ENCODE measurements at regions not wholly inside any gene's neighbourhood (a gene's known extent, or its start where the extent isn't known, plus 50 kb on each side); places are given as distances from the start of the nearest gene placed in this dataset.
"Not testable (repeated sequence)": the region's sequence is repeated elsewhere in the genome, so short reads cannot be mapped to it uniquely, and the experiment has no call there.

DNA sequence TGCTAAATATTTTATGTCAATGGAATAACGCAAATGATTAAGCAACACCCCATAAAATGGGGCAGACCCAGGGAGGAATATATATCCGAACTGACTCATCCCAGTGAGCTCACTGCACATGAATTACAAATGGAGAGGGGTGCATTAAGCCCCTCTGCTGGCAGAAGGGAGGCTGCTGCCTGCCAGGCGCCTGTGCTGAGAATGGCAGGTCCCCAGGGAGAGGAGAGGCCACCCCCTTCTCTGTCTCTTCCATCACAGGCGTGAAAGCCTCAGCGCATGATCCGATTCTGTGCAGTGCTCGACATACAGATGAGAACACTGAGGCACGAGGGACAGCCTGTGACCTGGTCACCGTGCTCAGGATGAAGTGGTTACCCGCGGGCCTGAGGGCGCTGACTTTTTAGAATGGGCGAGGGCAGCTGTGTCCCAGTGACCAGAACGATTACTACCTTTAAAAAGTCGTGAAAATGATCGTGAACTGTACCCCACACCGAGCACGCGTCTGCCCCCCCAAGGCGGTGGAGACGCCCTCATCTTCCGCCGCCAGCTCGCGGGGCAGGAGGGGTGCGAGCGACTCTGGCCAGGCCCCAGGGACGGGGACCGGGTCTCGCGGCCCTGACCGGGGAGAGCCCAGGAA lies 229.7 kb upstream of the FRG2C start:
- DNase-seq (ENCODE audit: extremely low read depth in 1 of 2, low read depth in 1 of 2) = peak in 1 of 2 donors; percentile 14

GRCh38 chr3:75434913-75435793 lies 229.0 kb upstream of the FRG2C start:
- peak; percentile 93 to 97 for DNase-seq (ENCODE audit: extremely low read depth in 1 of 2, low read depth in 1 of 2)

GRCh38 chr3:75435794-75436400 lies 228.2 kb upstream of the FRG2C start:
- DNase-seq (ENCODE audit: extremely low read depth in 1 of 2, low read depth in 1 of 2) = not testable (repeated sequence)

GRCh38 chr3:75440986-75441385 lies 223.1 kb upstream of the FRG2C start:
- DNase-seq (ENCODE audit: extremely low read depth in 1 of 2, low read depth in 1 of 2) = not testable (repeated sequence)

GRCh38 chr3:75444634-75445033 lies 219.5 kb upstream of the FRG2C start:
- DNase-seq (ENCODE audit: extremely low read depth in 1 of 2, low read depth in 1 of 2) = not testable (repeated sequence)

- DNase-seq (ENCODE audit: extremely low read depth in 1 of 2, low read depth in 1 of 2) = not testable (repeated sequence)
Measured at GRCh38 chr3:75445234-75445633, 218.9 kb upstream of the FRG2C start.

DNA sequence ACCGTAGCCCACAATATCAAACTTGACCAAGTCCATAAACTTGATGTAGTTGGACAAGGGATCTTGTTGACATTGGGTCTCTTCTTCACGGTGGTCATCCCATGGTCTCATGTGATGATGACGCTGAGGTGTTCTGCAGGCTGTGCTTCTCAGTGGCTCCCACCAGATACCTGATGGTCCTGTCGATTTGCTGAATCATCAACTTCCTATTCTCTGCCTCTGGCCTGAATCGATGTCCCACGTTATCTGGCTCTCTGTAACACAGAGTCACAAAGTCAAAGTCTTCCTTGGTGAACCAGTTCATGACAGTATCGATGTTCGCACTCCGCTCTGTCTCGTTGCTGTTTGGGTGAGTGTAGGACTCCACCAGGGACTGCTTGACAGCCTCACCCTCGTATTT lies 217.2 kb upstream of the FRG2C start:
- not testable (repeated sequence) for DNase-seq (ENCODE audit: extremely low read depth in 1 of 2, low read depth in 1 of 2)

DNA sequence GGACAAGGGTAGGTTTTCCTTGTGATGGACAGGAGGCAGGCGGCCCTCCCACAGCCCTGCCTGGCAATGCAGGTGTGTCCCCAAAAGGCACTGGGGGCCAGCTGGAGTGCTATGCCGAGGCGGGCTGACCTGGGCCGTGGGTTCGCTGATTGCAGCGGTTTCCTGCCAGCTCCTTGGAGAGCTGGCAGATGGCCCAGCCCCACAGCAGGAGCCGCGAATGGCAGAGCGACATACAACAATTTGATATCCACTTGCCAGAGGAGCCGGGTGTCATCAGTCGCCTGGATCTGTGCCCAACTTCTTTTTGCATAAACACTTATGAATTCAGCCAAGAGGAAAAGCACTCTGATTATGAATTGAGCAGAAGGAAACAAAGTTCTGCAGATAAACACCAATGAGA lies 210.8 kb upstream of the FRG2C start:
- DNase-seq (ENCODE audit: extremely low read depth in 1 of 2, low read depth in 1 of 2) = not testable (repeated sequence)

GRCh38 chr3:75453839-75454238 lies 210.3 kb upstream of the FRG2C start:
- DNase-seq (ENCODE audit: extremely low read depth in 1 of 2, low read depth in 1 of 2) = not testable (repeated sequence)

- DNase-seq (ENCODE audit: extremely low read depth in 1 of 2, low read depth in 1 of 2) = not testable (repeated sequence)
Measured at GRCh38 chr3:75474530-75474929, 189.6 kb upstream of the FRG2C start.

- DNase-seq (ENCODE audit: extremely low read depth in 1 of 2, low read depth in 1 of 2) = not testable (repeated sequence)
Measured at GRCh38 chr3:75496600-75496999, 167.5 kb upstream of the FRG2C start.

GRCh38 chr3:75500357-75500756 lies 163.8 kb upstream of the FRG2C start:
- DNase-seq (ENCODE audit: extremely low read depth in 1 of 2, low read depth in 1 of 2) = not testable (repeated sequence)

DNA sequence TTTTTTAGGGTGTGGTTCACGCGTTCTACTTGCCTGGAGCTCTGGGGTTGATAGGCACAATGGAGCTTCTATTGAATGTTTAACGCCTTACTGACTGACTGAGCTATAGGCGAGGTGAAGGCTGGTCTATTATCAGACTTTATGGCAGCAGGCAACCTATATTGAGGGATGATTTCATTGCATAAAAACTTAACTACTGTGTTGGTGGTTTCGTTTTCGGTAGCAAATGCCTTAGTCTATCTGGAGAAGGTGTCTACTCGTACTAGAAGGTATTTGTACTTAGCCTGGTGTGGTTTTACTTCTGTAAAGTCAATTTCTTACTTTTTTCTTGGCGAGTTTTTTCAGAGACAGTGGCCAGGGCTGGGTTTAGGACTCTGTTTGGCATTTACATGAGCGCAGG lies 162.0 kb upstream of the FRG2C start:
- not testable (repeated sequence) for DNase-seq (ENCODE audit: extremely low read depth in 1 of 2, low read depth in 1 of 2)

DNA sequence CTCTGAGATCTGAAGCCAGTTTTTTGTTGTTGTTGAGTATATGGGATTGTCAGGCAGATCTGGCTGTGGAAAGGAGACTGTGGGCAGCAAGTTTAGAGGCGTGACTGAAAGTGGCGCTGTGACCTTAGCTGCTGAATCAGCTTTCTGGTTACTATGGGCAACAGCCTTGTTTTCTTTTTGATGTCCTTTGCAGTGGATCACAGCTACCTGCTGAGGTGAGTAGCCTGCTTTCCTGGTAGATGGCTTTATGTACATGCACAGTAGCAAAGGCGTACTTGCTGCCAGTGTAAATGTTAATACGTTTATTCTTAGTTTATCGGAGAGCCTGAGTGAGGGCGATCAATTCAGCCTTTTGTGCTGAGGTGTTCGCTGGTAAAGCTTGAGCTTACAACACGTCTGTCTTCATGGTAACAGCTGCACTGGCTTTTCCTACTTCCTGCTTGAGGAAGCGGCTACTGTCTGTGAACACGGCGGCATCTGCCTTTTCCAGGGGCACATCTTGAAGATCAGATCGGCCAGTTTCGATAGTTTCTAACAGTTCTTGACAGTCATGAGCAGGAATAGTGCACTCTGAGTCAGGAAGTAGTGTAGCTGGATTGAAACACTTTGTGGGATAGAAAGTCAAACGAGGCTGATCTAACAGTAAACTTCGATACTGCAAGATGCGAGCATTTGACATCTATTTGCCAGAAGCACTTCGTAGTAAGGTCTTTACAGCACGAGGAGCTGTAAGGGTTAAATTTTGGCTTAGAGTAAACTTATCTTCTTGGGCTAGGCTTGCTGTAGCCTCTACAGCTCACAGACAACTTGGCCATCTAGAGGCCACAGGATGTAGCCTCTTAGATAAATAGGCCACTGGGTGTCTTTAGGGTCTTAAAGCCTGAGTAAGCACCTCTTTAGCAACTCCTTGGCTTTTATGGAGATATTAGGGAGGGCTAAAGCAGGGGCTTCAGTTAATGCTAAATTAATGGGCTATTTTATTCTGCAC lies 161.1 kb upstream of the FRG2C start:
- not testable (repeated sequence) for DNase-seq (ENCODE audit: extremely low read depth in 1 of 2, low read depth in 1 of 2)

DNA sequence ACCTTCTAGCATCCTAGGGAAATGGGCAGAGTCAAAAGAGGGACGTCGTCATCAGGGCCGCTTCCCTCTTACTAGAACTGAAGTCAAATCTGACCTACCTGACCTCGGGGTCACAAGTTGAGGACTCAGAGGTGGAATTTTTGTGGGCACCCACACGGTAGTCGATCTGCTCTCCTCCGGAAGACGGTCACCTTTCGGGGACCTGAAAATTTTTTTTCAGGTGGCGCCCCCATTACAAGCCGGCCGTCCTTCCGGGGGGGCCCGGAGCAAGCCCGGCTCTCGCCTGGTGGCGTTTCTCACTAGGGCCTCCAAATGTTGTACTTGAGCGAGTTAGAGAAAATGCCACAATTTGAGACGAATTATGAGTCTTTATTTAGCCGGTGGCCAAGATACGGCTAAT lies 157.5 kb upstream of the FRG2C start:
- DNase-seq (ENCODE audit: extremely low read depth in 1 of 2, low read depth in 1 of 2) = no peak

DNA sequence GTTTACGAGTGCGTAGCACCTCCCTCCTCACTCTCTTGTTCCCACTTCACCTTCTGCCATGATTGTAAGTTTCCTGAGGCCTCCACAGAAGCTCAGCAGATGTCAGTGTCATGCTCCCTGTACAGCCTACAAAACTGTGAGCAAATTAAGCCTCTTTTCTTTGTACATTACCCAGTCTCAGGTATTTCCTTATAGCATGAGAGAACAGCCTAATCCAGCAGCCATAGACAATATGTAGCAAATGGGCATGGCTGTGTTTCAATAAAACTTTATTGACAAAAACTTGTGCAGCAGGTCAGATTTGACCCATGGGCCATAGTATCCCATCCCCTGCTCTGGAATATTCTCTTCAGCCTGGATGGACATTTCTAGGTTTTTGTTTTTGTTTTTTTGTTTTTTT lies 156.2 kb upstream of the FRG2C start:
- not testable (repeated sequence) for DNase-seq (ENCODE audit: extremely low read depth in 1 of 2, low read depth in 1 of 2)

DNA sequence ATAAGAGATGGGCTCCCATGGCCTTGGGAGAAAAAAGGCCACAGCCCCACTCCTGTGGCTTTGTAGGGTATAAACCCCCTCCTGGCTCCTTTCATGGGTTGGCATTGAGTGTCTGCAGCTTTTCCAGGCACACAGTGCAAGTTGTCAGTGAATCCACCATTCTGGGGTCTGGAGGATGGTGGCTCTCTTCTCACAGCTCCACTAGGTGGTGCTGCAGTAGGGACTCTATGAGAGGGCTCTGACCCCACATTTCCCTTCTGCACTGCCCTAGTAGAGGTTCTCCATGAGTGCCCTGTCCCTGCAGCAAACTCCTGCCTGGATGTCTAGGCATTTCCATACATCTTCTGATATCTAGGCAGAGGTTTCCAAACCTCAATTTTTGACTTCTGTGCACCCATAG lies 136.5 kb upstream of the FRG2C start:
- DNase-seq (ENCODE audit: extremely low read depth in 1 of 2, low read depth in 1 of 2) = not testable (repeated sequence)

DNA sequence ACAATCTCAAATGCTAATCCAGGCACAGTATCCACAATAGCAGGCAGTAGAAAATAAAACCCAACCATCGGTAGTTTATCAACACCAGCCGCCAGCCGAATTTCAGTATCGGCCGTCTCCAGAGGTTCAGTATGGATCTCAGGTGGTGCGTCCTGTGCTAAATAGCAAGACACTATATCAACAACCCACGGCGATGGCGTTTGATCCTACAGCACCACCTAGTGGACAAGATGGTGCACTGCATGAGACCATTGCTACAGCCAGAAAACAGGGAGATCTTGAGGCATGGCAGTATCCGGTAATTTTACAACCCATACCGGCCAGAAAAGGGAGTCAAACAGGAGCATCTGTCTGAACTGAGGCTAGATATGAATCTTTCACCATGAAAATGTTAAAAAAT lies 112.0 kb upstream of the FRG2C start:
- DNase-seq (ENCODE audit: extremely low read depth in 1 of 2, low read depth in 1 of 2) = not testable (repeated sequence)

DNA sequence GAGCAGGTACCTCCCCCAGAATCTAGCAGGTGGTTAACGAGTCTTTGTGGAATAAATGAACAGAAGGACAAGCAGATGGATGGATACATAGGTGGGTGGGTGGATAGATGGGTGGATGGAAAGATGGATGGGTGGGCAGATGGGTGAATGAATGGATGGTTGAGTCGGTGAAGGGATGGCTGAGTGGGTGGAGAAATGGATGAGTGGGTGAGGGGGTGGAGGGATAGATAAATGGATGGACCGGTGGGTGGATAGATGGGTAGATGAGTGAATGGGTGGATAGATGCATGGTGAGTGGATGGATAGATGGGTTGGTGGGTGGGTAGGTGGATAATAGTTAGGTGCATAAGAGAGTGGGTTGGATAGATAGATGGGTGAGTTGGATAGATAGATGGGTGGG lies 99.7 kb upstream of the FRG2C start:
- not testable (repeated sequence) for DNase-seq (ENCODE audit: extremely low read depth in 1 of 2, low read depth in 1 of 2)

DNA sequence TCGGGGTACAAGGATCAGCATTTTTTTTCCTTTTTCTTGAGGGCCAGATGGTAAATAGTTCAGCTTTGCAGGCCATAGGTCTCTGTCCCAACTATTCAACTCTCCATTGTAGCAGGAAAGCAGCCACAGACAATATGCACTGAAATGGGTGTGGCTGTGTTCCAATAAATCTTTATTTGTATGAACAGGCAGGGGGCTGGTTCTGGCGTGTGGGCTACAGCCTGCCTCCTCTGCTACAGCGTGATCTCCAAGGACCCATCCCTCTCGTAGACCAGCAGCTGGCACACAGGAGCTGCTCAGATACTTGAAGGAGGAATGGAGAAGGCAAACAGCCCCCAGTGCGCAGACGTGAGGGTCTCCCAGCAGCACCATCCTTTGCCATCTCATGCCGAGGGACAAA lies 91.8 kb upstream of the FRG2C start:
- not testable (repeated sequence) for DNase-seq (ENCODE audit: extremely low read depth in 1 of 2, low read depth in 1 of 2)

All from stimulated activated CD8-positive, alpha-beta memory T cell treated with anti-CD3 and anti-CD28 coated beads, Interleukin-7, amount 100 ng/mL, for 48 hours (primary cell).